H1 (cell line): ENCODE measurements at regions not wholly inside any gene's neighbourhood (a gene's known extent, or its start where the extent isn't known, plus 50 kb on each side); places are given as distances from the start of the nearest gene placed in this dataset.

Experiments
- CTCF ChIA-PET: fragments of 300-600 bp; sonication (Branson Sonifier 250); formaldehyde crosslinking; loops from one replicate; lab custom pipeline; 2021; ENCODE audit not compliant: partially characterized antibody; lab: Charles Lee
- POLR2A ChIA-PET: fragments of 300-600 bp; sonication (Branson Sonifier 250); formaldehyde crosslinking; loops from one replicate; lab custom pipeline; 2021; ENCODE audit warnings: inconsistent platforms; ENCODE audit not compliant: partially characterized antibody; lab: Charles Lee
- DNase-seq, 2 experiments: peaks; one replicate each; pipeline versions ENCODE4 v3.0.0 to v3.0.0-alpha.2; 2010 to 2022; ENCODE audit warnings: low spot score in 2 of 2, low read depth in 1 of 2, mixed read lengths in 1 of 2
- FAIRE-seq: peaks from 2 replicates; lab custom pipeline; 2011; peaks lifted over from hg19 to GRCh38; lab: Jason Lieb, UNC
- H2AFZ ChIP-seq: 2 replicates; pipeline ENCODE4 v1.8.1; 2012; ENCODE audit warnings: low read length, inconsistent platforms
- H2AK5ac ChIP-seq: 2 replicates; pipeline ENCODE4 v1.6.1; 2013; ENCODE audit warnings: low read depth, low read length
- H2BK120ac ChIP-seq: replicated peaks from 2 replicates; pipeline ENCODE3; 2013; ENCODE audit warnings: low read depth, low read length, inconsistent platforms
- H2BK12ac ChIP-seq: 2 replicates; pipeline ENCODE4 v1.6.1; 2013; ENCODE audit warnings: low read depth, low read length
- H2BK15ac ChIP-seq: 2 replicates; pipeline ENCODE4 v1.6.1; 2013; ENCODE audit warnings: low read length
- H2BK20ac ChIP-seq: 2 replicates; pipeline ENCODE4 v1.6.1; 2013; ENCODE audit warnings: low read length
- H2BK5ac ChIP-seq: 2 replicates; pipeline ENCODE4 v1.6.1; 2013; ENCODE audit warnings: low read depth, low read length
- H3K14ac ChIP-seq: 2 replicates; pipeline ENCODE4 v1.6.1; 2013; ENCODE audit warnings: inconsistent platforms; ENCODE audit not compliant: insufficient read length
- H3K18ac ChIP-seq: 2 replicates; pipeline ENCODE4 v1.6.1; 2013; ENCODE audit warnings: low read length; ENCODE audit errors: extremely low read depth
- H3K23ac ChIP-seq: 2 replicates; pipeline ENCODE4 v1.6.1; 2013; ENCODE audit warnings: inconsistent platforms; ENCODE audit not compliant: insufficient read length
- H3K23me2 ChIP-seq: 2 replicates; pipeline ENCODE4 v1.6.1; 2013; ENCODE audit warnings: low read depth, low read length
- H3K27ac ChIP-seq: 2 replicates; pipeline ENCODE4 v1.6.1; 2011; ENCODE audit warnings: low read depth, low read length, inconsistent platforms
- H3K27me3 ChIP-seq, 4 experiments: replicated peaks in 1 of 4; 1 replicate in 1 of 4; 2 replicates in 3 of 4; pipeline versions ENCODE4 v1.6.1 to v1.8.1; 2011 to 2013; ENCODE audit warnings: low read length in 3 of 4, mild to moderate bottlenecking in 3 of 4, inconsistent platforms in 2 of 4, mixed read lengths in 2 of 4, moderate library complexity in 1 of 4; ENCODE audit not compliant: control insufficient read depth in 3 of 4, insufficient read depth in 3 of 4; ENCODE audit errors: extremely low read depth in 1 of 4
- H3K36me3 ChIP-seq, 4 experiments: 2 replicates each; pipeline versions ENCODE4 v1.6.1 to v1.8.1; 2011 to 2013; ENCODE audit warnings: mild to moderate bottlenecking in 4 of 4, low read length in 3 of 4, moderate library complexity in 2 of 4, control low read depth in 1 of 4, inconsistent platforms in 1 of 4; ENCODE audit not compliant: insufficient read depth in 4 of 4, control insufficient read depth in 2 of 4
- H3K4ac ChIP-seq: replicated peaks from 2 replicates; pipeline ENCODE3; 2013; ENCODE audit warnings: low read length, low read depth, mixed read lengths, inconsistent platforms; ENCODE audit not compliant: insufficient read length
- H3K4me1 ChIP-seq, 4 experiments: replicated peaks in 1 of 4; 1 replicate in 1 of 4; 2 replicates in 3 of 4; pipeline versions ENCODE4 v1.6.1 to v1.8.1; 2011 to 2013; ENCODE audit warnings: low read length in 3 of 4, inconsistent platforms in 2 of 4, mixed read lengths in 1 of 4; ENCODE audit not compliant: insufficient read depth in 4 of 4, control insufficient read depth in 3 of 4
- H3K4me2 ChIP-seq, 2 experiments: 2 replicates each; pipeline versions ENCODE4 v1.6.1 to v1.8.1; 2011 to 2013; ENCODE audit warnings: low read depth in 2 of 2, low read length in 2 of 2, control low read depth in 1 of 2, inconsistent platforms in 1 of 2, mild to moderate bottlenecking in 1 of 2; ENCODE audit not compliant: insufficient read depth in 1 of 2
- H3K4me3 ChIP-seq, 4 experiments: fragments of 200-600, 300-600 bp in 1 of 4; sonication (generic), shearing (Covaris generic), sonication (Bioruptor Twin) in 1 of 4; 2 replicates each; pipeline versions ENCODE4 v1.5.1 to v1.8.1; 2011 to 2016; ENCODE audit warnings: low read length in 4 of 4, low read depth in 3 of 4, control low read depth in 2 of 4, inconsistent platforms in 2 of 4, mild to moderate bottlenecking in 2 of 4, mixed read lengths in 1 of 4, moderate library complexity in 1 of 4; ENCODE audit not compliant: insufficient read depth in 2 of 4; ENCODE audit errors: extremely low read depth in 1 of 4
- H3K56ac ChIP-seq: replicated peaks from 2 replicates; pipeline ENCODE3; 2013; ENCODE audit warnings: low read depth, mild to moderate bottlenecking, mixed read lengths, low read length, inconsistent platforms; ENCODE audit not compliant: insufficient read length
- H3K79me1 ChIP-seq: 2 replicates; pipeline ENCODE4 v1.6.1; 2013; ENCODE audit warnings: low read depth, low read length, control low read depth
- H3K79me2 ChIP-seq, 2 experiments: 2 replicates each; pipeline versions ENCODE4 v1.6.1 to v1.8.1; 2012 to 2013; ENCODE audit warnings: low read length in 2 of 2, mild to moderate bottlenecking in 2 of 2, inconsistent platforms in 1 of 2; ENCODE audit not compliant: insufficient read depth in 2 of 2, control insufficient read depth in 1 of 2
- H3K9ac ChIP-seq, 4 experiments: replicated peaks in 1 of 4; 1 replicate in 1 of 4; 2 replicates in 3 of 4; pipeline versions ENCODE4 v1.6.1 to v1.8.1; 2011 to 2013; ENCODE audit warnings: low read depth in 3 of 4, low read length in 3 of 4, control low read depth in 2 of 4, mild to moderate bottlenecking in 2 of 4, moderate library complexity in 2 of 4, inconsistent platforms in 1 of 4; ENCODE audit errors: extremely low read depth in 1 of 4
- H3K9me3 ChIP-seq, 2 experiments: 2 replicates each; pipeline versions ENCODE4 v1.6.1 to v1.8.1; 2012 to 2013; ENCODE audit warnings: mild to moderate bottlenecking in 2 of 2, moderate library complexity in 2 of 2, control low read depth in 1 of 2, inconsistent platforms in 1 of 2, low read depth in 1 of 2, low read length in 1 of 2, mixed read lengths in 1 of 2; ENCODE audit not compliant: insufficient read depth in 2 of 2
- H4K20me1 ChIP-seq, 2 experiments: replicated peaks in 1 of 2; 2 replicates each; pipeline versions ENCODE3 to v1.8.1; 2011 to 2013; ENCODE audit warnings: inconsistent platforms in 2 of 2, low read length in 2 of 2, mild to moderate bottlenecking in 1 of 2; ENCODE audit not compliant: insufficient read depth in 2 of 2, control insufficient read depth in 1 of 2
- H4K5ac ChIP-seq: 2 replicates; pipeline ENCODE4 v1.6.1; 2013; ENCODE audit warnings: low read length, low read depth, mixed read lengths, inconsistent platforms; ENCODE audit not compliant: insufficient read length
- H4K8ac ChIP-seq: 2 replicates; pipeline ENCODE4 v1.8.0; 2013; ENCODE audit warnings: mild to moderate bottlenecking, moderate library complexity, low read length, inconsistent platforms; ENCODE audit not compliant: insufficient read depth; ENCODE audit errors: extremely low read depth
- H4K91ac ChIP-seq: replicated peaks from 2 replicates; pipeline ENCODE3; 2013; ENCODE audit warnings: low read length, mixed read lengths, inconsistent platforms; ENCODE audit not compliant: insufficient read length
- BCL11A ChIP-seq, 2 experiments: IDR thresholded peaks; one replicate each; pipeline ENCODE4 v1.6.1; 2011; ENCODE audit warnings: low read depth in 2 of 2, low read length in 2 of 2, mild to moderate bottlenecking in 2 of 2
- CEBPB ChIP-seq: IDR thresholded peaks from 2 replicates; pipeline ENCODE4 v1.6.1; 2012; ENCODE audit warnings: low read depth, low read length
- CTBP2 ChIP-seq: IDR thresholded peaks from 2 replicates; pipeline ENCODE4 v1.7.0; 2011; ENCODE audit warnings: borderline replicate concordance, mild to moderate bottlenecking, moderate library complexity, mixed read lengths, low read length; ENCODE audit not compliant: insufficient read depth, insufficient read length
- EP300 ChIP-seq, 2 experiments: IDR thresholded peaks; 1 replicate in 1 of 2; 2 replicates in 1 of 2; pipeline ENCODE4 v1.6.1; 2011 to 2012; ENCODE audit warnings: low read depth in 2 of 2, low read length in 2 of 2, mild to moderate bottlenecking in 2 of 2, borderline replicate concordance in 1 of 2, inconsistent platforms in 1 of 2, moderate library complexity in 1 of 2
- GTF2F1 ChIP-seq: IDR thresholded peaks from 2 replicates; pipeline ENCODE4 v1.6.1; 2012; ENCODE audit warnings: low read depth, low read length, improper control_type of control experiment, borderline replicate concordance
- HDAC6 ChIP-seq: IDR thresholded peaks from one replicate; pipeline ENCODE4 v1.7.1; 2012; ENCODE audit warnings: low read depth, mild to moderate bottlenecking, inconsistent platforms, low read length, moderate library complexity
- NANOG ChIP-seq: IDR thresholded peaks from 2 replicates; pipeline ENCODE4 v1.6.1; 2011; ENCODE audit warnings: low read length, low read depth, mild to moderate bottlenecking, inconsistent platforms; ENCODE audit not compliant: insufficient read depth, poor library complexity, severe bottlenecking
- POLR2A ChIP-seq, 2 experiments: IDR thresholded peaks; 1 replicate in 1 of 2; 2 replicates in 1 of 2; pipeline ENCODE4 v1.6.1; 2011; ENCODE audit warnings: low read depth in 2 of 2, low read length in 2 of 2, mild to moderate bottlenecking in 2 of 2; ENCODE audit errors: control extremely low read depth in 1 of 2
- SIN3A ChIP-seq, 2 experiments: IDR thresholded peaks in 1 of 2; conservative IDR thresholded peaks in 1 of 2; 2 replicates each; pipeline ENCODE4 v1.6.1; 2011 to 2012; ENCODE audit warnings: low read length in 2 of 2, improper control_type of control experiment in 1 of 2, low read depth in 1 of 2, mild to moderate bottlenecking in 1 of 2
- SIRT6 ChIP-seq: IDR thresholded peaks from one replicate; pipeline ENCODE4 v1.7.1; 2012; ENCODE audit warnings: low read length, inconsistent platforms
- SP2 ChIP-seq: IDR thresholded peaks from 2 replicates; pipeline ENCODE4 v1.6.1; 2012; ENCODE audit warnings: mild to moderate bottlenecking, low read length, inconsistent platforms
- whole genome bisulfite sequencing, 2 experiments: shearing (Covaris generic) in 1 of 2; methylation state at CpG; one replicate each; pipeline versions ENCODE4 v1.1.6 to v1.1.7; 2013 to 2015; ENCODE audit warnings: low lambda C conversion rate in 2 of 2, mixed read lengths in 2 of 2, inconsistent platforms in 1 of 2, low coverage in 1 of 2, missing lambda C conversion rate in 1 of 2; ENCODE audit not compliant: insufficient replicate concordance in 2 of 2, insufficient coverage in 1 of 2, insufficient read length in 1 of 2; ENCODE audit errors: extremely low coverage in 1 of 2, missing lambda C conversion rate in 1 of 2; 5-methylcytosine and 5-hydroxymethylcytosine counted together
- TF ChIP-seq, protein P1 (sequence below): IDR thresholded peaks from 2 replicates; pipeline ENCODE4 v1.6.1; 2011; ENCODE audit warnings: low read depth, mild to moderate bottlenecking, low read length; ENCODE audit not compliant: insufficient read depth

DNA sequence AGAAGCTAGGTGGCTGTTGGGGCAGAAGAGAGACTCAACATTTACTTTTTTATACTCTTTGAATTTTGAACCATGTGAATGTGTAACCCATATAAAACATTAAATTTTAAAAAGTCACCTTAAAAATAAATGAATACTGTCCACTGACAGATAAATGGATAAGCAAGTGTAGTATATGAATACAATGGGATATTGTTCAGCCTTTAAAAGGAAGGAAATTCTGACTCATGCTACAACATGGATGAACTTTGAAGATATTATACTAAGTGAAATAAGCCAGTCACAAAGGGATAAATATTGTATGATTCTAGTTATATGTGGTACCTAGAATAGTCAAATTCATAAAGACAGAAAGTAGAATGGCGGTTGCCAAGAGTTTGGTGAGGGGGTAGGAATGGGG, 113.9 kb downstream of the TMEM174 start:
- Histone ChIP-seq H3K27ac (no peak overlapping the region), H3K4me2 (no peak overlapping the region), H3K36me3 (no peaks in the 10 kb centered on the region), H2BK120ac (no peak overlapping the region), H3K79me2 (no peaks in the 10 kb centered on the region), H2AK5ac (no peak overlapping the region), H4K91ac (no peak overlapping the region), H2BK5ac (no peak overlapping the region), H2BK15ac (no peak overlapping the region), H3K9me3 (no peaks in the 10 kb centered on the region), H3K4me3 (no peak overlapping the region), H2AFZ (no peak overlapping the region), H4K5ac (no peak overlapping the region), H2BK20ac (no peak overlapping the region), H3K23ac (no peak overlapping the region), H3K79me1 (no peaks in the 10 kb centered on the region), H3K56ac (no peak overlapping the region), H3K27me3 (peaks cover 0 to 2% (median 0%) of the 10 kb centered on the region in 4 experiments; a peak in 1 of 7 replicates), H3K4ac (no peak overlapping the region), H4K20me1 (no peaks in the 10 kb centered on the region), H3K14ac (no peak overlapping the region), H3K18ac (no peak overlapping the region), H3K4me1 (peaks cover 6 to 23% (median 21%) of the 10 kb centered on the region in 4 experiments; a peak in 6 of 7 replicates), H4K8ac (no peak overlapping the region), H3K23me2 (no peaks in the 10 kb centered on the region; the same call in 1 of the 2 replicates), H3K9ac (no peak overlapping the region), H2BK12ac (no peak overlapping the region)
- FAIRE-seq (no peak), DNase-seq (no peak)
- CTCF ChIA-PET: interaction anchor here (1.0 kb wide), 1 partner anchor 71 kb away, joined by 4 read pairs; no protein-coding TSS in a partner anchor
- WGBS, 2 experiments: 86% methylated on average over 1 of the region's 1 CpG; no CpG with 5 or more reads in 1 of the 2 experiments
- no peak for TF ChIP-seq EP300 (IDR thresholded peaks at IDR 0.05; ENCODE audit: borderline replicate concordance in 1 of 2, low read depth in 2 of 2, low read length in 2 of 2)
- no peak for TF ChIP-seq HDAC6
- no peak for TF ChIP-seq CTBP2
- no peak for TF ChIP-seq NANOG
- TF ChIP-seq POLR2A (IDR thresholded peaks at IDR 0.05; ENCODE audit: control extremely low read depth in 1 of 2, low read depth in 2 of 2, low read length in 2 of 2): no peak
- TF ChIP-seq, protein P1, sequence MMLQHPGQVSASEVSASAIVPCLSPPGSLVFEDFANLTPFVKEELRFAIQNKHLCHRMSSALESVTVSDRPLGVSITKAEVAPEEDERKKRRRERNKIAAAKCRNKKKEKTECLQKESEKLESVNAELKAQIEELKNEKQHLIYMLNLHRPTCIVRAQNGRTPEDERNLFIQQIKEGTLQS: no peak
- TF ChIP-seq SIN3A (conservative IDR thresholded peaks at IDR 0.05 in 1 of 2, IDR thresholded peaks at IDR 0.05 in 1 of 2; ENCODE audit: low read depth in 1 of 2, low read length in 2 of 2): no peak
- no peak for TF ChIP-seq GTF2F1
- no peak for TF ChIP-seq SIRT6
- TF ChIP-seq CEBPB: no peak
- no peak for TF ChIP-seq SP2
- TF ChIP-seq BCL11A (IDR thresholded peaks at IDR 0.05; ENCODE audit: low read depth in 2 of 2, low read length in 2 of 2): no peak
- POLR2A ChIA-PET: no interaction called here
